Dendritic cell treated with granulocyte-macrophage colony-stimulating factor and Interleukin-4, amounts not matched to agents 40 ng/mL and 50 ng/mL, for 4 days (primary cell): ENCODE measurements at regions not wholly inside any gene's neighbourhood (a gene's known extent, or its start where the extent isn't known, plus 50 kb on each side); places are given as distances from the start of the nearest gene placed in this dataset.

Source experiments
- H3K27ac Mint-ChIP-seq: one replicate; pipeline ENCODE4 v1.8.0; 2022; ENCODE audit warnings: mild to moderate bottlenecking, mixed read lengths
- H3K27me3 Mint-ChIP-seq: one replicate; pipeline ENCODE4 v1.8.0; 2022; ENCODE audit warnings: mild to moderate bottlenecking, mixed read lengths
- H3K36me3 Mint-ChIP-seq: one replicate; pipeline ENCODE4 v1.8.0; 2022; ENCODE audit warnings: low read depth, mixed read lengths
- H3K4me1 Mint-ChIP-seq: one replicate; pipeline ENCODE4 v1.8.0; 2022; ENCODE audit warnings: low read depth, mixed read lengths
- H3K4me3 Mint-ChIP-seq: one replicate; pipeline ENCODE4 v1.8.0; 2022; ENCODE audit warnings: mild to moderate bottlenecking, moderate library complexity, mixed read lengths
- H3K9me3 Mint-ChIP-seq: one replicate; pipeline ENCODE4 v1.8.0; 2022; ENCODE audit warnings: mixed read lengths
- intact Hi-C: fragments of 100-400 bp; cut with micrococcal nuclease; formaldehyde crosslinking; loops from one replicate; pipeline ENCODE4 v1.15.0; 2022

- no peak overlapping the region for H3K4me3 Mint-ChIP-seq
- no peaks in the 10 kb centered on the region for H3K4me1 Mint-ChIP-seq
- H3K9me3 Mint-ChIP-seq: peaks cover 27% of the 10 kb centered on the region
- H3K27ac Mint-ChIP-seq: no peak overlapping the region
- H3K36me3 Mint-ChIP-seq: no peaks in the 10 kb centered on the region
- intact Hi-C loops: no loop called here
- H3K27me3 Mint-ChIP-seq: no peaks in the 10 kb centered on the region
Observed at GRCh38 chr14:40464531-40464930, 1032.3 kb upstream of the FBXO33 start.

DNA sequence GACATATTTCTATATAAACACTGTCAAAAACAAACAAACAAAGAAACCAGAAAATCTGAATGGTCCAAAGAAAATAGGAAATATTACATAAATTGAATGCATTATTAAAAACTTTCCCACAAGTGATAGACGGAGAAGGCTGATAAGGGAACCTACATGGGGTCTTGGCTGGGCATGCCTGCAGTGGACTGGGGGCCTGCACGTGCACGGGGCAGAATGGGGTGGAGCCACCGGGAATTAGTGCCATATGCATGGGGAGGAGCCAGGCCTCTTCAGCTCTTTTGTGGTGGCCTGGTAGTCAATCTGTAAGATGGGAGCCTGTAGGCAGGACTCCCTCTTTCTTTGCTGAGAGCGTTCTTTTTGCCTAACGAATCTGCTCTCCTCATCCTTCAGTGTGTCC, 1031.7 kb upstream of the FBXO33 start:
- Mint-ChIP-seq H3K4me3 (no peak overlapping the region), H3K27ac (no peak overlapping the region), H3K36me3 (no peaks in the 10 kb centered on the region), H3K4me1 (no peaks in the 10 kb centered on the region), H3K27me3 (no peaks in the 10 kb centered on the region), H3K9me3 (peaks cover 25% of the 10 kb centered on the region)
- intact Hi-C loops: no loop called here

DNA sequence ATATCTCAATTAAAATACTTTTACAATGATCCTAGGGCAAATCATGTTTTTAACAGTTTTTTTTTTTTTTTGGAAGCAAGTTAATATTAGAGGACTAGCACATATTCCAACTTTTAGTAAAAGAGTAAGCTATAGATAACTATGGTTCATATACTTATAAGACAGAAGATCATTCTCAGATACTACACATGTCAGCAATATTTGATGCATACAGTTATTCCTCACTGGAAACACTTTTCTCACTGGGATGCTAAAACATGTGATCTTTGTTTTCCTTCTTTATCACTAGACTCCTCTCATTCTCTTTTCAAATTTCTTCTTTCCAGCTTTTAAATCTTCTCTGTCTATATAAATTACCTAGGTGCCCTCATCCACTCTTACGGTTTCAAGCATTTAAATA, 1020.4 kb upstream of the FBXO33 start:
- intact Hi-C loops: no loop called here
- Mint-ChIP-seq H3K9me3 (peaks cover 9% of the 10 kb centered on the region), H3K4me3 (no peak overlapping the region), H3K36me3 (no peaks in the 10 kb centered on the region), H3K27ac (no peak overlapping the region), H3K4me1 (no peaks in the 10 kb centered on the region), H3K27me3 (no peaks in the 10 kb centered on the region)

DNA sequence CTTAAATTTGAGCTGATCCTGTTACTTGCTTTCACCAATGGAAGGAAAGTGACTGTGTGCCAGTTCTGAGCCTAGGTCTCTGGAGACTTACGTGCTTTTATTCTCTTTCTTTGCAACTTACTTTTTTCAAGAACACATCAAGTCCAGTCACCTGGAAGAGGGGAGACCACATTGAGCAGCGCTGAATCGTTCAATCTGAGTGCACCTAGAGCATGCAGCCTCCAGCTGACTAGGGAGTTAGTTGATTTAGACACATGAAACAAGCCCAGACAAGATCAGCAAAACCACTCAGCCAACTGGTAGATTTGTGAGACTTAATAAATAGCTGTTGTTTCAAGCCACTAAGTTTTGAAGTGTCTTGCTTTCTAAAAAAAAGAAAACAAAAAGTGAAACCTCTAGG, 1014.8 kb upstream of the FBXO33 start:
- intact Hi-C loops: no loop called here
- Mint-ChIP-seq H3K36me3 (no peaks in the 10 kb centered on the region), H3K9me3 (peaks cover 21% of the 10 kb centered on the region), H3K4me3 (no peak overlapping the region), H3K27me3 (no peaks in the 10 kb centered on the region), H3K27ac (no peak overlapping the region), H3K4me1 (no peaks in the 10 kb centered on the region)

DNA sequence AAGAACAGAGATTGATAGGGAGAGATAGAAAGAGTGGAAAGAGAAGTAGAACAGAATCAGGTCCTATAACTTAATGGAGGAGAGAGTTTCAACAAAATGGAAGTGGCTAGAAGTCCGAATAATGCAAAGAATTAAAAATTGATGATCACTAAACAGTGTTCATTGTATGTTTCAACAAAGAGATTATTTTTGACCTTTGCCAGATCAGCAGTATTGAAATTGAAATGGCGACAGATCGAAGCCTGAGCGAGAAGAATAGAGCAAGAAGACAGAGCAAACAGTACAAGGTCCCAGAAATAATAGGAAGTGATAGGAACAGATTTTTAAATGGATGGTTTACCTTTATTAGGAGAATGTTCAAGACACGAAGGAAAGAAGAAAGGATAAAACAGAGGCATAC, 1012.8 kb upstream of the FBXO33 start:
- H3K9me3 Mint-ChIP-seq: peaks cover 21% of the 10 kb centered on the region
- no peaks in the 10 kb centered on the region for H3K4me1 Mint-ChIP-seq
- no peaks in the 10 kb centered on the region for H3K27me3 Mint-ChIP-seq
- no peaks in the 10 kb centered on the region for H3K36me3 Mint-ChIP-seq
- intact Hi-C loops: no loop called here
- no peak overlapping the region for H3K4me3 Mint-ChIP-seq
- no peak overlapping the region for H3K27ac Mint-ChIP-seq

DNA sequence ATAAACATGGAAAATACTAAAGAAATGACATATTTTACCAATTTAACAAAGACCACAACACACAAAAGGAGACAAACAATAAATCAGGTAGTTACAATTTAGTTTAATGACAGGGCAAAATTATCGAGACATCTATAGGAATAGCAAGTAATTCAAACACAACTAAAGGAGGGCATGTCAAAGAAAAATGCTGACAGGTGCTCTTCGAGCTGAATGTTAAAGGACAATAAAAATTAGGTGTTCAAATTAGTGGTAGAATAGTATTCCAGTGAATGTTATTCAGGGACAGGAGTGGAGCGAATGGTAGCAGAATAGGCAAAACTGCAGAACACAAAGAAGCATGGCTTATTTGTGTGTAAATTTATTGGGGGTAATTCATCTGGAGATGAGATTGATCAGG, 1004.3 kb upstream of the FBXO33 start:
- Mint-ChIP-seq H3K4me1 (no peaks in the 10 kb centered on the region), H3K27ac (no peak overlapping the region), H3K4me3 (no peak overlapping the region), H3K27me3 (no peaks in the 10 kb centered on the region), H3K9me3 (peaks cover 9% of the 10 kb centered on the region), H3K36me3 (no peaks in the 10 kb centered on the region)
- intact Hi-C loops: no loop called here

GRCh38 chr14:40417777-40418401, 985.7 kb upstream of the FBXO33 start:
- no peaks in the 10 kb centered on the region for H3K36me3 Mint-ChIP-seq
- no peak overlapping the region for H3K27ac Mint-ChIP-seq
- no peaks in the 10 kb centered on the region for H3K4me1 Mint-ChIP-seq
- no peaks in the 10 kb centered on the region for H3K27me3 Mint-ChIP-seq
- H3K4me3 Mint-ChIP-seq: no peak overlapping the region
- no peaks in the 10 kb centered on the region for H3K9me3 Mint-ChIP-seq
- intact Hi-C loops: no loop called here

DNA sequence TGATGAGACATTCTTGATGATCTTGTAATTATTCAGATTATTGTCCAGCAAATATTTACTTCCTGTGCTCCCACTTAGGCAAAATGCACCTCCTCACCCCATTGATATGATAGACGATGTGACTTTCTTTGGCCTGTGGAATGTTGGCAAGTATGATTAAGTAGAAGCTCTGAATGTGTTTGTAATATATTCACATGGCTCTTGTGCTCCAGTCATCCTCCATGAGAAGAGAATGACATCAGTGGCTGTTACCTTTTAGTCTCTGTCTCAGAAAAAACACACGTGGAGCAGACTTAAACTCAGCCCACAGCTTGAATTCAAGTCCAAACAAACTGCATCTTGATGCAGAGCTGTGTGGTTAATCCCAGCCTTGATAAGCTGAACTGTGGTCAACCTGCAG, 984.3 kb upstream of the FBXO33 start:
- Mint-ChIP-seq H3K27me3 (no peaks in the 10 kb centered on the region), H3K9me3 (no peaks in the 10 kb centered on the region), H3K36me3 (no peaks in the 10 kb centered on the region), H3K27ac (no peak overlapping the region), H3K4me1 (no peaks in the 10 kb centered on the region), H3K4me3 (no peak overlapping the region)
- intact Hi-C loops: no loop called here

- Mint-ChIP-seq H3K27ac (no peak overlapping the region), H3K4me3 (no peak overlapping the region), H3K27me3 (no peaks in the 10 kb centered on the region), H3K9me3 (peaks cover 11% of the 10 kb centered on the region), H3K4me1 (no peaks in the 10 kb centered on the region), H3K36me3 (no peaks in the 10 kb centered on the region)
- intact Hi-C loops: no loop called here
Observed at GRCh38 chr14:40414386-40414785, 982.2 kb upstream of the FBXO33 start.

GRCh38 chr14:40413136-40413535, 980.9 kb upstream of the FBXO33 start:
- peaks cover 23% of the 10 kb centered on the region for H3K9me3 Mint-ChIP-seq
- intact Hi-C loops: no loop called here
- H3K4me1 Mint-ChIP-seq: no peaks in the 10 kb centered on the region
- no peak overlapping the region for H3K27ac Mint-ChIP-seq
- H3K27me3 Mint-ChIP-seq: no peaks in the 10 kb centered on the region
- no peaks in the 10 kb centered on the region for H3K36me3 Mint-ChIP-seq
- H3K4me3 Mint-ChIP-seq: no peak overlapping the region

GRCh38 chr14:40410708-40411107, 978.5 kb upstream of the FBXO33 start:
- no peaks in the 10 kb centered on the region for H3K36me3 Mint-ChIP-seq
- no peaks in the 10 kb centered on the region for H3K4me1 Mint-ChIP-seq
- intact Hi-C loops: no loop called here
- no peaks in the 10 kb centered on the region for H3K27me3 Mint-ChIP-seq
- H3K9me3 Mint-ChIP-seq: peaks cover 47% of the 10 kb centered on the region
- H3K4me3 Mint-ChIP-seq: no peak overlapping the region
- H3K27ac Mint-ChIP-seq: no peak overlapping the region

DNA sequence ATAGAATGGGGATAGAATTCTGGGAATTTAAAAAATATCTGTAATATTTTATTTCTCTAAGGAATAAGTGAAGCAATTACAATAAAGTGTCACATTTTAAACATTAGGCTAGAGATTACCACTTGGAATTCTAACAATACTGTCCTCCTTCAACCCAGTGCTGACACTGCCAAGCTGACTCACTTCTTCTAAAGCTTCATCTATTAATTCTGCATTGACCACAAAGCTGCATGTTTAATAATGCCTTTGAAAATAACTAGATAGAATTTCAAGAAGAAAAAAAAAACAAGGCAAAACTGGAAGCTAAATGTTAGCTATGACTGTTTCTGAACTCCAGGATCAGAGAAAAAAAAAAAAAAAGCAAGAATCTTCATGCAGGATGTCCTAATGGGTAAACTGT, 970.7 kb upstream of the FBXO33 start:
- no peaks in the 10 kb centered on the region for H3K36me3 Mint-ChIP-seq
- H3K4me1 Mint-ChIP-seq: no peaks in the 10 kb centered on the region
- H3K9me3 Mint-ChIP-seq: peaks cover 25% of the 10 kb centered on the region
- no peak overlapping the region for H3K27ac Mint-ChIP-seq
- H3K4me3 Mint-ChIP-seq: no peak overlapping the region
- no peaks in the 10 kb centered on the region for H3K27me3 Mint-ChIP-seq
- intact Hi-C loops: no loop called here

DNA sequence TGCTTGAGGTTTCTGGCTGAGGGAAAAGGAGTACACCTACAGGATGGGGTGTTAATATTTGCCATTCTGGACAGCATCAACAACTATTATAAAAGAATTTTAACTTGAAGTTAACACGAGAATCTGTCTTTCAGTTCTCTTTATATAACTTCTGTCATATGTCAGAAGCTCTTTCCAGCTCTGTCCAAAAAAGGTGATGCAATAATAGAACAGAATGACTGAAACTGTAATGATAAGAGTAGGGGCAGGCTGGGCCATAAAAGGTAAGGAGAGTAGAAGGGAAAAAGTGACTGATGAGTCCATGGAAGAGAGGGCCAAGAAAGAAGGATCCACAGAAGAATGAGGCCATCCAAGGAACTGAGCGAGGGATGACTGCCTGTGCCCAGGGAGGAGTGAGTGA, 966.7 kb upstream of the FBXO33 start:
- no peaks in the 10 kb centered on the region for H3K36me3 Mint-ChIP-seq
- H3K27me3 Mint-ChIP-seq: no peaks in the 10 kb centered on the region
- H3K4me1 Mint-ChIP-seq: no peaks in the 10 kb centered on the region
- no peak overlapping the region for H3K4me3 Mint-ChIP-seq
- intact Hi-C loops: no loop called here
- H3K9me3 Mint-ChIP-seq: no peaks in the 10 kb centered on the region
- H3K27ac Mint-ChIP-seq: no peak overlapping the region

GRCh38 chr14:40394634-40395340, 962.6 kb upstream of the FBXO33 start:
- Mint-ChIP-seq H3K27ac (no peak overlapping the region), H3K4me3 (no peak overlapping the region), H3K9me3 (no peaks in the 10 kb centered on the region), H3K27me3 (no peaks in the 10 kb centered on the region), H3K4me1 (no peaks in the 10 kb centered on the region), H3K36me3 (no peaks in the 10 kb centered on the region)
- intact Hi-C loops: no loop called here

DNA sequence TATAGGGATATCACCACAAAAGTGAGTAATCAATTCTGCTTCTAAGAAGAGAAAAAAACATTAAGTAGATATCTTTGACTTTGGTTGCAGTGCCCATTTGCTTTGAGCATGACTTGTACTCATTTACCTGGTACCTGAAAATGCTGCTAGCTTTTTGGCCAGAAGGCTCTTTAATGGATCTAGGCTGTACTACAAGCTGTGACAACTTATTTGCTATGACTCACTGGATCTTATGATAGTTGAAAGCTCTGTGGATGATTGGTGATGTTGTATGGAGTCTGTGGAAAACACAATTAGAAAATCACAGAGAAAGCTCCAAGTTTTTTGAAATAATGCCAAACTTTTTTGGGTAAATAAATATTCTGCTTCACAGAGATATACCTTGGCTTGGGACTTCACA, 960.9 kb upstream of the FBXO33 start:
- H3K27ac Mint-ChIP-seq: no peak overlapping the region
- H3K4me1 Mint-ChIP-seq: no peaks in the 10 kb centered on the region
- no peaks in the 10 kb centered on the region for H3K27me3 Mint-ChIP-seq
- intact Hi-C loops: no loop called here
- no peak overlapping the region for H3K4me3 Mint-ChIP-seq
- H3K9me3 Mint-ChIP-seq: no peaks in the 10 kb centered on the region
- no peaks in the 10 kb centered on the region for H3K36me3 Mint-ChIP-seq
